ENCODE measurements at regions not wholly inside any gene's neighbourhood (a gene's known extent, or its start where the extent isn't known, plus 50 kb on each side); places are given as distances from the start of the nearest gene placed in this dataset.
A peak's percentile ranks its signal among the peaks of the same experiment; 100 is the strongest.
"Not testable (repeated sequence)": the region's sequence is repeated elsewhere in the genome, so short reads cannot be mapped to it uniquely, and the experiment has no call there.

DNA sequence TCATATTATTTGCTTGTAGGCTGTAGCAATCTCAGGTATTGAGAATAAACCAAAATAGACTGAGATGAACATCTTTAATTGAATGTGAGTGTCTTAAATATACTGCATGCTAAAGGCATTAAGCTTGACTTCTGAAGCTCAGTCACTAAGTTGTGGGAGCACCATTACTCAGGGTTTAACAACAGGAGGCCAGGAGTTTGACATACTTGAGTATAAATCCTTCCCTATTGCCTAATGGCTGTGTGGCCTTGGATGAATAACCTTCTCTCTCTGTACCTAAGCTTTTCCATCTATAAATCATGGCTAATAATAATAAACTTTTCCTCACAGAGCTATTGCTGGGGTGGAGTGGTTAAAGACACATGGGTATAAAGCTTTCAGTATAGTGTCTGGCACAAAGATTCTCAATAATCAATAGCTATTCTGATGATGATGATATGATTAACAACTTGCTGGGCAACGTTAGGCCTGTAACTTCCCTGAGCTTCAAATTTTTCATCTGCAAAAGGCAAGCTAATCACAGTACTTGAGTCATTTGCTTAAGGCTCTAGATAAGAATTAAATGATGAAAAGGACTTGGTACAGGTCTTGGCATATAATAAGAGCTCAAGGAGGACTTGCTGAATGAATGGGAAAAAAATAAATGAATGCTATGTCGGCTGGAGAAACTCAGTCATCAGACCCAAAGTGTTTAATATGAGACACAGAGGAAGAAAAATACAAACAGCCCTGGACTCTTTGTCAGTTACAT, 174.0 kb upstream of the IL12B start:
- DNase-seq = no peak

DNA sequence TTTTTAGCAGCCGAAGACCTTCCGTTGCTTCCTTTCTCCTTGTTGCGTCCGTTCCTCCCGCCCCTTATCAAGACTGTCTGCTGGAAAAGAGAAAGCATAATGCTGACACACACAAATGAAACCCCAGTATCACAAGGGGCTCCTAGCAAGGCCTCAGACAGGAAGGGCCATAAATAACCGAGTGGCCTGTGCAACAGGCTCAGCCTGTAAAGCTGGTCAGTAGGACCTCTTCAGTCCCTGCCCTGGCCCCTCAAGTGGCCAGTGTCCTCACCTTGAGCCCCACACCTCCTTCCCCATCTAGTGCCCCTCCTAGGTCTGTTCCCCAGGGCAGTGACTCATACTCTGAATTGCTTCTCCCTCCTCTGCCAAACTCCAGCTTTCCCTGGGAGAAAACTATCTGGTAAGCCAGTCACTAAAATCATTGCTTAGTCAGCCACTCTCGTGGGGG, 174.6 kb upstream of the IL12B start:
- DNase-seq = peak; percentile 23

DNA sequence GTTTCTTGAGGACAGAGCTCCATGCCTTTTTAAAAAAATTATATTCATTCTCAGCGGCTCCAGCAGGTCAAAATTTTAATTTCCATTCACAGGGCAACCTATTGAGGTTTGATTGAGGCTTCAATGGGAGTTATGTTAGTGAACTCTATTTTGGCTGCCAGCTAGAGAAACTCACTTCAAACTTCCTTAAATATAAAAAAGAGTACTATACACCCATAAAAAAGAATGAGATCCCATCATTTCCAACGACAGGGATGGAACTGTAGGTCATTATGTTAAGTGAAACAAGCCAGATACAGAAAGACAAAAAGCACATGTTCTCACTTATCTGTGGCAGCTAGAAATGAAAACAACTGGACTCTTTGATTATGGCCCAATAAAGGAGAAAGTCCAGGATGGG, 176.8 kb upstream of the IL12B start:
- no peak for DNase-seq

DNA sequence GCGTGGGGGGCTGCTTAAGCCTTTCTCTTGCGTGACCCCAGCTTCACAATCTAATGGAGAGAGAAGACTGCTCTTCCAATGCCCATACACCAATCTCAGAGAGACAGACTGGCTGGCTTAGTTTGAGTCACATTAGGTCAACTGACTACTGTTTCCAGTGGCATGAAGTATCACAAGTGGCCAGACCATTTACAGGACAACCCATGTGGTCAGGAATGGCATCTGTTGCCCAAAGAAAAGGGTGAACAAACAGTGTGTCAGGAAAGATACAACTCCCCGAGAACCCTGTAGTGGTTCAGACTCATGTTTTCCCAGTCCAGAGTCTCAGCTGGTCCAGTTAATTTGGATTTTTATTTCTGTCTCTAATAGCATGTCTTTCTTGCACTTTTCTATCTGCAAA, 177.4 kb upstream of the IL12B start:
- no peak for DNase-seq

DNA sequence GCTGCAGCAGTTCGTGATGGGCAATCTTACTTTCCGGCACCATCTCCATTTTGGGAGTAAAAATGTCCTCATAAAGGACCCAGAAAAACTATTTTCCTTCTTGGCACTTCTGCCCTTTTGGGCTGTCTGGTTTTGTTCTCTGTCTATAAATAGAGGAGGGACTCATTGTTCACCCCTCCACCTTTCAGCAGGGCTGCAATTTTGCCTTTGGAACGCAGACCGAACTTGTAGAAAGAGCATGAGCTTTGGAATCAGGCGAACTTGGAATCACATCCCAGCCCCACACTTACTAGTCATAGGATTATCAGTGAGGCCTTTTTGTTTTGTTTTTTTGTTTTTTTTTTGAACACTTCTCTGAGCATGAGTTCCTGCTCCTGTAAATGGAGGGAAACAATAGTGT, 178.1 kb upstream of the IL12B start:
- no peak for DNase-seq

DNA sequence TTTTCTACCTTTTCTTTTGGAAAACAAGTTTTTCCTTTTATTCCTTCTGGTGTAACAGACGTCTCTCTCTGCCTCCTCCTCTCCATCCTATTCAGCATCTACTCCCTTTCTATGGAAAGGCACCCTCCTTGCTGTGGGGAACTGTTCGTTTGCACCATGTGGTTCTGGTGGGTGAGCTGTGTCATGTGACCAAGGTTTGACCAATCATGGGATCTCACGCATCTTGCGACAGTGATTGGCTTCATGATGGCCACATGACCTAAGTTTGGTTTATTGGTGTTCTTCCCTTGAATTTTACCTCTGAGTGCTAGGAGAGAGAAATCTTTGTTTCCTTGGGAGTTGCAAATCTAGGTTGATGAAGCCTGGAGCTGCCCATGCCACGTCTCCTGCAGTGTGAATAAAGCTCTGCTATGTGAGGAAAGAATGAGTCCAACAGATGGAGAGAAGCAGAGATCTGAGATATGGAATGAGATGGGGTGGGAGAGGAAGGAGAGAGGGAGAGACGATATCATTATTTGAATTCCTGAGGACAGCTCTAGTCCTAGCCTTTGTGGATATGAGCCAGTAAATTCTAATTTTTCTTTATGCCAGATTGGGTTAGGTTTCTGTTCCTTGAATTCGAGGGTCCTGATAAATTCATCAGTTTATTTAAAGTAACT, 178.8 kb upstream of the IL12B start:
- no peak for DNase-seq

DNA sequence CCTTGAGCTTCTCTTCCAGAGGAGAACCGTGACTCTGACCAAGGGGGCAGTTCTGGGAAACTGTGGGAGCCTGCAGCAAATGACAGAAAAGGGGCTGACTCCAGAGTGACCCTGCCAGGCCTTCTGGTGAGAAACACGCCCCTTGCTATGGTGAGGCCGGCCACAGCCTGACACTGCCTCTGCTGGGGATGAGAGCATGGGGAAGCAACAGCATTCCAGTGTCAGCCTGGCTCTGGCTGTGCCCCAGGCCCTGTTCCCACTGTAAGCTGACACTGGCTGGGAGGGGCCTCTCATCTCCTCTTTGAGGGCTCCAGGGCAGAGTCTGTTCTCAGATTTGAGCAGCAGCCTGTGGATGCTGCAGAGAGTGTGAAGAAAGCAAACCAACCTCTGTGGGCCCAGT, 180.0 kb upstream of the IL12B start:
- DNase-seq = no peak

DNA sequence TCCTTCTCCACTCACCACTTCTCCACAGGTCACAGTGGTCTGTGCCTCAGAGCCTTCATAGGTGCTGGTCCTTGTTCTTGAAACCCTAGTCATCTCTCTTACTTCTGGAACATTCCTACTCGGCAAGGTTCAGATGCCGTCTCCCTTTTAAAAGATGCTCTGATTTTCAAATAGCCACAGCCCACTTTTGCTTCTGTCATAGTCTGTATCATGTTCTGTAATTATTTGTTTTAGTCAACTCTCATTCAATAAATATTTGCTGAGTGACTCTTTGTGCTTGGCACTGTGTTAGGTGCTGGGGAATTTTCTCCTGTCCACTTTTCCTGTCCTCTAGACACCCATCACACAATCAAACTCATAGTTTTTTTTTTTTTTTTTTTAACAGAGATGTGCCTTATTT, 181.3 kb upstream of the IL12B start:
- DNase-seq = no peak

DNA sequence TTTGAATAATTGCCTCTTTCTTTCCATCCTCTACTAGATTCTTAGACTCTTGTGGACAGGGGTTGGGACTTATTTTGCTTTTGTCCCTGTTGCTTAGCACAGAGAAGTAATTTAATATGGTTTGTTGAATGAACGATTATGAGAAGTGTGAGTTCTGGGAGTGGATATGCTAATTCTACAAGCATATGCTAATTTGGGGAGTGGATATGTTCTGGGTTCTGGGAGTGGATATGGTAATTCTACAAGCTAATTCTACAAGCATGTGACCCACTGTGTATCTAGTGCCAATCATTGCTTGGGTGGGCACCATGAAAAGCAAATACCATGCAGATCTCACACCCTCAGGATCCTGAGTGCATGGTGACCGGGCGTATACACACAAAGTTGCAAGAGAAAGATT, 181.8 kb upstream of the IL12B start:
- no peak for DNase-seq

DNA sequence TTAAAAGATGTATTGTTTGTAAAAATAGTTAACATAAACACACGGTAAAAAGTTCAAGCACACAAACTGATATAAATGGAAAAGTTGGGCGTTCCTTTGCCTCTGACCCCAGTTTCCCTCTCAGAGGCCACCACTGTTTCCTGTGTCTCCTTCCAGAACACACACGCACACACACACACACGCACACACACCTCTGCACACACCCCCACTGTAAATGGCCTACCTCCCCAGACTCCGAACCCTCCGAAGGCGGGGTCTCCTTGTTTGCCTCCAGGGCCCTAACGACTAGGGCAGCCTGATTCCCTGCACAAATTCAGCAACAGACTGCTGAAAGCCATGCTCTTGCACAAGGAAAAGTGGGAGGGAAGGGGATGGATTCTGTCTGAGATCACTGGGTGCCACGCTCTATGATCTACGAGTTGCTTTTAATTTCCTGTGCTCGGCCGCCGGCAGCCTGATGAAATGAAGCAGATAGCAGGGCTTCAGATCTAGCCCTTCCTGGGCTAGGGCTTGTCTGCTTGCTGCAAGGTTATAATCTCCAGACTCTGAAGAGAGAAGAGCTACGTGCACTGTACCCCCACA, 184.0 kb upstream of the IL12B start:
- DNase-seq = no peak

DNA sequence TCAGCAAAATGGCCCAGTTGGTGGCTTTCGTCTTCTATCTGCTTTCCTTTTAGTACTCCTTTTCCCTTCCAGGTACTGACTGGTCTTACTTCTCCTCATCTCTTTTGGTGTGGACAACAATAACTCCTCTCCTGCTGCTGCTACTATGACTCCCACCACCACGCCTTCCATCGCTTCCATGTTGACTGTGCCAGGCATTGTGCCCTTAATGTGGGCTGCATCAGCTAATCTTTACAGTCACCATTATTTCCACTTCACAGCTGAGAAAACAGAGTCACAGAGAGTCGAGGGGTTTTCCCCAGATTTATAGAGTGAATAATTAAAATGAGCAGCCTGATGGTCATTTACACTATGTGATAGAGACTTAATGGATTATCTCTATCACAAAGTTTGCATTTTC, 184.9 kb upstream of the IL12B start:
- no peak for DNase-seq

DNA sequence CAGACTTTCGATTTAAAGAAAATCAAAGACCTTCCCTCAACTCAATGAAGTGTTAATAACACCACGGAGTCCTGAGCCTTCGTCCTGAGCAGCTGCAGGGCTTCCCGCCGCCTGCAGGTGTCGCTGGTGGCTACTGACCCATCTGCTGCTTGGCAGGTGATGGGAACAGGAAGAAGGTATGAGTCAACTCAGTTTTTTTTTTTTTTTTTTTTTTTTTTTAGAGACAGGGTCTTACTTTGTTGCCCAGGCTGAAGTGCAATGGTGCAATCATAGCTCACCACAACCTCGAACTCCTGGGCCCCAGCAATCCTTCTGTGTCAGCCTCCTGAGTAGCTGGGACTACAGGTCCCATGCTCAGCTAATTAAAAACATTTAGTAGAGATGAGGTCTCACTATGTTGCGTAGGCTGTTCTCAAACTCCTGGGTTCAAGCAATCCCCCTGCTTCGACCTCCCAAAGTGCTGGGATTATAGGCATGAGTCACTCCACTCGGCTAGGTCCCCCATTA, 185.7 kb upstream of the IL12B start:
- DNase-seq = peak; percentile 55

DNA sequence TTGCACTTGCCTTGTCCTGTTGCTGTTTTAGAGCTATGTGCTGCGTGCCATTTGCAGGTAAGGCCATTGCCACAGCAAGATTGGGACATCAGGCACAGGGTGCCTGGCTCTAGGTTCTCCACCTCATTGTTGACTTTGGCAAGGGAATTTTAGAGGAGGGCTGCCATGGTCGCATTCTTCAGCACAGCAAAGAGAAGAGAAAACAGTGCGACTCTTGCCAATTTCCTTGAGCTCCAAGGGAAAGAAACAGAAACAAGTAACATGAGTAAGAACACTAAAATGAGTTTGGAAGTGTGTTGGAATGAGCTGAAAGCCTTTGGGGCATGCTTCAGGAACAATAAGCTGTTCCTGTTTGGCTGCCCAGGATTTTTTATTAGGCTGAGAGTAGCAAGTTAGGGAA, 188.1 kb upstream of the IL12B start:
- no peak for DNase-seq

DNA sequence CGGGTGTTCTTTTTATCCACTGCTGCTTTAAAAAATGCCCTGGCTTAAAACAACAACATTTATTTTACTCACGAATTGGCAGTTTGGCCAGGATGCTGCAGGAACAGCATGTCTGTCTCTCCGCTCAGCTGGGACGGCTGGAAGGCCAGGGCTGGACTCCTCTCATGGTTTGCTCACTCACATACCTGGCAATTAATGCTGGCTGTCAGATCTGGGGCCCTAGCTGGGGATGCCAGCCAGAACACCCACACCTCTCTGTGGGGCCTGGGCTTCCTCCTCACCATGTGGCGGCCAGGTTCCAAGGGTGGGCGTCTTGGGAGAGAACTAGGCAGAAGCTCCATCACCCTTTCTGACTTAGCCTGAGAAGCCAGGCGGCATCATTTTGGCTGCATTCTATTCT, 189.1 kb upstream of the IL12B start:
- DNase-seq = no peak

DNA sequence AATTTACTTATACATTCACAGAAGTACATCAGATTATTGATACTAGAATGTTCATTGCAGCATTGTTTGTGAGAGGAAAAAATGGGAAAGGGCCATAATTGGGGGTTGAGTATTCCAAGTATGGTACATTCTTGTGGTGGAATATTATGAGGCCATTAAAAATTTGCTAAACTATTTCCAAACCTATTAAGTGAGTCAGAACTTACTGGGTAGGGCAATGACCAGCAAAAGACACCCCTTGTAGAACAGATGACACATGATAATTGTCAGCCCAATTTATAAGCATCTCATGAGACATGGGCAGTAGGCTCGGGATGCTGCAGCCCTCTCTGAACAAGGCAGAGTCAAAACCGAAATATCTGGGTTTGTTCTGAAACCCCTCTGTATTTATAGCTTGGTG, 192.6 kb upstream of the IL12B start:
- DNase-seq = no peak

DNA sequence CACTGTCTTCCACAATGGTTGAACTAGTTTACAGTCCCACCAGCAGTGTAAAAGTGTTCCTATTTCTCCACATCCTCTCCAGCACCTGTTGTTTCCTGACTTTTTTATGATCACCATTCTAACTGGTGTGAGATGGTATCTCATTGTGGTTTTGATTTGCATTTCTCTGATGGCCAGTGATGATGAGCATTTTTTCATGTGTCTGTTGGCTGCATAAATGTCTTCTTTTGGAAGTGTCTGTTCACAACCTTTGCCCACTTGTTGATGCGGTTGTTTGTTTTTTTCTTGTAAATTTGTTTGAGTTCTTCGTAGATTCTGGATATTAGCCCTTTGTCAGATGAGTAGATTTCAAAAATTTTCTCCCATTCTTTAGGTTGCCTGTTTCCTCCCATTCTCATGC, 194.0 kb upstream of the IL12B start:
- not testable (repeated sequence) for DNase-seq

DNA sequence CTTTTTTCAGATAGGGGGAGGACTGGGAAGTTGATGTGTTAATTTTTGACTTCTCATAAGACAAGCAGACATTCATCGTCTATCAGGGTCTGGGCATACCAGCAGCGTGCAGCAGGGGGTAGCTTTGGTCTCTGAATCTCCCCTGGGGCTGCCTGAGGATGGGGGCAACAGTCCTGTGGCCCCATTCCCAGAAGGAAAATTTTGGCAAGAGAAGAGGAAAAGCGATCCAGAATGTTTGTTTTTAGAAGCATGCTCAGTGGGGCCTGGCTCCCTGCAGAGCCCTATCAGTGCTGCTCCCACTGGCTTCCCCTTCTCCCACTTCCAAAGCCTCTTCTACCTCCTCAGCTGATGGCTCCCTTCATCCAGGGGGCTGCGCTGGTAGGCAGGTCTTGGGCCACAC, 194.8 kb upstream of the IL12B start:
- DNase-seq = no peak

DNA sequence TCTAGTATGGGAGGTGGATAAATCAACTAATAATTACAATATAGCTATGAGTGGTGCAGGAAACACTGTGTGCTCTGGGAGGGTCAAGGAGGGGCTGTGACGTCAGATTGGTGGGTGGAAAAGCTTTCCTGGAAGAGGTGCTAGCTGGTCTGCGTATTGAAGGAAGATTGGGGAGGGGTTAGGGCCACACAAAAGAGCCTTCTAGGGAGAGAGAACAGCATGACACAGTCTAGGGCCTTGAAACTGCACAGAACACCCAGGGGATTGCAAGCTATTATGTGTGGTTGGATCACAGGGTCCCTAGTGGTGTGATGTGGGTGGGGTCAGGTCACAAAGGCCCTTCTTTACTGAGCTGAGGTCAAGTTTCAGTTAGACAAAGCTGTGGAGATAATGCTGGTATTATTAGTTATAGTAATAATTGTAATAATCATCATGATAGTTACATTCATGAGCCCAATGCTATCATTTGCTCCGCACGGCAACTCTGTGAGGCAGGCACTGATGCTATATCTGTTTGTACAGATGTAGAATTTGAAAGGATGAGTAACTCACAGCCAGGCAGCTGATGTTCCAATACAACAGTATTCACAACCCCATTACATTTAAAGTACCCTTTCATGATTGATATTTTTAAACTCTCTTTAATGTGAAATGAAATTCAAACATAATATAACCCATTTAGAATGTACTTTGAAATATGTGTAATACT, 197.4 kb upstream of the IL12B start:
- DNase-seq = no peak

DNA sequence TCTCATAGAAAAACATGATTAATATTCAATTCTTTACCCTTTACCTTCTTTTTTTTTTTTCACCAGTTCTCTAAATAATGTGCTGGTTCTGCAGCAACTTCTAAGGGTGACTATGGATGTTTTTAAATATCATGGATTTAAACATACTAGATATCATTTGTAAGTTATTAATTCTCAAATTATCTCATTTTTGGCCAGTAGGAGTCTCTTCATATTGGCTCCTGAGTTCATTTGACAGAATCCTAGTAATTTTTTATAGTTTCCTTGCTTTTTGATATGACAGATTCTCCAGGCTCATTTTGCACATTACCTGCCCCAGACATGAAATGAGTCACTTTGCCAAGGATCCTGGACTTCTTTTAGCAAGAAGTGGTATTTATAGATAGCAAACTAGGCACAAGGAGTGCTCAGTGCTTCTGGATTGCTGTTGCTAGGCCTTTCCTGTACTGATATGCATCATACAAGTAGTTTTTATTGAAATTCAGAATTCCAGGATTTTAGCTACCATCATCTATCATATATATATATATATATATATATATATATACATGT, 201.3 kb upstream of the IL12B start:
- no peak for DNase-seq

DNA sequence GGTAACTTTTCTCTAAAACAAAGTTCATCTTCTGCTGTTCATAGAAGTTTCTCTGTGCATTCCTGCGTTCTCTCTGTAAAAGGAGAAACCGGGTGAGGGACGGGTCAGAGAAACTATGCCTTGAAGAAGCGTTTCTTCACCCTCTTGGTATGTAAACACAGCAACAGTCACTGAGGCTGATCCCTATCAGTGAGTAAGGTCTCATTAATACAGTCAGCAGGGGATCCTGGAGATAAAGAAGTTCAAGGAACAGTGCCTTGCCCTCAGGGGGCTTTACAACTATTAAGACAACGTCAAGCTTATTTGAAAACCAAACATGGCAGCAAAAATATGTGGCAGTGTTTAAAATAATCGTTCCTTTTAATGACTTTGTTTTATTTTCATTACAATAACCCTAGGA, 202.9 kb upstream of the IL12B start:
- DNase-seq = no peak

DNA sequence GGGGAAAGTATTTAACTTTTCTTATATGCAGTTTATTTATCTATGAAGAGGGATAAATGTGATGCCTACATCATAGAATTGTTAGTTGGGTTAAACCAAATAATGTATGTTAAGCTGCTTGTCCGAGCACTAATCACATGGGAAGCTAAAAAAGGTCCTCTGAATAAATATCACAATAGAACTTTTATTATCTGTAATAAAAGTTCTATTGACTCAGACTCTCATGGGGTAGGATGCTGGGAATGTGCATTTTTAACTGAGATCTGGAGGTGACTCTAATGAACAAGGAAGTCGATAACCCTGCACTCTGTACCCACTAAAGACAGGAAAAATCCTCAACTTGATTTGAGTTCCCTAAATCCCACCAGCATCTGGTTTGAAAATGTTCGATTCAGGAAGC, 205.9 kb upstream of the IL12B start:
- DNase-seq = no peak

DNA sequence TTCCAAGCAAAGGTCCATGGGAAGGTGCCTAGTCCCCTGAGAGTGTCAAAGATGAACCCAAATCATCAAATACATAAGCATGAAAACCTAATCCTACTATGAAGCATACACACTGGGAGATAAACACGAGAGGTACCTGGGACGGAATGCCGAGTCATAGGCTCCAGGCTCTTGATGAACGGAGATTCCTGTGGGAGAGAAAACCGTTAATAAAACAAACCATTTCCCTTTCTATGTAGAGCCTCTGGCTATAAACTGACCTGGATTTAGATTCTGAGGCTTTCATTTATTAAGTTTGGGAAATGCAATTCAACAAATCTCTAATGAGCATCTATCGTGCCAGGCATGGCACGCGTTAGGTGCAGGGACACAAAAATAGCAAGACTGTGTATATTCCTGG, 206.4 kb upstream of the IL12B start:
- DNase-seq = no peak

DNA sequence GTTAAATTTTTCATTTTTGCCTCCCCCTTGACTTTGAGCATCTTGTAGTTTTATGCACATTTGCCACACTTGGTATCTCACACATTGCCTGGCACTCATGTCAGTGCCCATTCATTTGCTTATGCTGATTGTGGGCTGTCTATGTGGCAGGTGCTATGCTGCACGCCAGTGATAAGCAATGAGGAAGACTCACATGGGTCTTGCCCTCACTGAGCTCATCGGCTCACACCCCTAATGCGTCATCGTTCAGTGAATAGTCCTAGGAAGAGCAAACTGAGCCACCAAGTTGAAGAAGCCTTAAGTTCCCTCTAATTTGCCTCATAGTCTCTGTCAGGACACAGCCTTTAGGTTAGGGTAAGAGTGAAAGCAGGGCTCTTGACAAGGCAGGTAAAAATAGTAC, 209.4 kb upstream of the IL12B start:
- no peak for DNase-seq

Measured in midbrain (tissue), 1 donor.